LNCaP clone FGC (cell line): ENCODE measurements at regions not wholly inside any gene's neighbourhood (a gene's known extent, or its start where the extent isn't known, plus 50 kb on each side); places are given as distances from the start of the nearest gene placed in this dataset.
A peak's percentile ranks its signal among the peaks of the same experiment; 100 is the strongest.
"Not testable (repeated sequence)": the region's sequence is repeated elsewhere in the genome, so short reads cannot be mapped to it uniquely, and the experiment has no call there.

Source experiments
- DNase-seq: peaks from one replicate; pipeline ENCODE4 v3.0.0-alpha.2; 2011; ENCODE audit warnings: low read depth
- H3K4me3 ChIP-seq: 2 replicates; pipeline ENCODE4 v1.5.1; 2011; ENCODE audit warnings: mild to moderate bottlenecking, low read depth, low read length, control low read depth
- TF ChIP-seq, protein P1 (sequence below): IDR thresholded peaks from 2 replicates; pipeline ENCODE4 v1.5.1; 2012; ENCODE audit warnings: mild to moderate bottlenecking; ENCODE audit not compliant: control insufficient read depth, insufficient read depth; ENCODE audit errors: extremely low read depth

DNA sequence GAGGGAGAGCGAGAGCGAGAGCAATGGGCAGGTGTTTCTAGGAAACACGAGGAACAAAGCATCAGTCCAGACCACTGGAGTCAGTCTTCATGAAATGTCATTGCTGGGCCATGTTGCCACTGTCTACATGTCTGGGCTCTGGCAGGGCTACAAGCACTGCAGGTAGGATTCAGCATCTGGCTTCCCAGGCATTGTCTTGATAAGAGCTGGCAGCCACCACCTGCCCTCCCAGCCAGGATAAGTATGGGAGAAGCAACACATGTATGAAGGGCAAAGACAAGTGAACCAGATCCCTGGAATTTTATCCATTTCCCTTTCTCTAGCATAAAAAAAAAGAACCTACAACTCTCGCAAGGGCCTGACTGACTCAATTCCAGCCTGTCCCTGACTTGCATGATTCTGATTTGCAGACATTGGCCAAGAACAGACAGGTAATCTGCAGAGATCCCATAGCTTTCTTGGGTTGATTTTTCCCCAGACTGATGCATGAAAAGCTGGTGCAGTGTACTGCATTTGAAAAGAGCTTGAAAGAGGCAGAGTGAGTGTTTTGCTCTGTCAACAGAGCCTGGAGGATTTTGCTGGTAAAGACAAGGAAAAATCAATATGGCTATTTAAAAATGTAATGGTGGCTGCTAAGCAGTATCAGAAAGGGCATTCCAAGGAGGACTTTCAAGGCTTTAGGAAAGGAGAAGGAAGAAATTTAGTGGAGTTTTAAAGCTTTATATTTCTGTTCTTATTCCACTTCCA lies 157.2 kb upstream of the MYRIP start:
- TF ChIP-seq, protein P1, sequence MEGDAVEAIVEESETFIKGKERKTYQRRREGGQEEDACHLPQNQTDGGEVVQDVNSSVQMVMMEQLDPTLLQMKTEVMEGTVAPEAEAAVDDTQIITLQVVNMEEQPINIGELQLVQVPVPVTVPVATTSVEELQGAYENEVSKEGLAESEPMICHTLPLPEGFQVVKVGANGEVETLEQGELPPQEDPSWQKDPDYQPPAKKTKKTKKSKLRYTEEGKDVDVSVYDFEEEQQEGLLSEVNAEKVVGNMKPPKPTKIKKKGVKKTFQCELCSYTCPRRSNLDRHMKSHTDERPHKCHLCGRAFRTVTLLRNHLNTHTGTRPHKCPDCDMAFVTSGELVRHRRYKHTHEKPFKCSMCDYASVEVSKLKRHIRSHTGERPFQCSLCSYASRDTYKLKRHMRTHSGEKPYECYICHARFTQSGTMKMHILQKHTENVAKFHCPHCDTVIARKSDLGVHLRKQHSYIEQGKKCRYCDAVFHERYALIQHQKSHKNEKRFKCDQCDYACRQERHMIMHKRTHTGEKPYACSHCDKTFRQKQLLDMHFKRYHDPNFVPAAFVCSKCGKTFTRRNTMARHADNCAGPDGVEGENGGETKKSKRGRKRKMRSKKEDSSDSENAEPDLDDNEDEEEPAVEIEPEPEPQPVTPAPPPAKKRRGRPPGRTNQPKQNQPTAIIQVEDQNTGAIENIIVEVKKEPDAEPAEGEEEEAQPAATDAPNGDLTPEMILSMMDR = no peak
- no peak for DNase-seq
- H3K4me3 ChIP-seq = no peak overlapping the region

DNA sequence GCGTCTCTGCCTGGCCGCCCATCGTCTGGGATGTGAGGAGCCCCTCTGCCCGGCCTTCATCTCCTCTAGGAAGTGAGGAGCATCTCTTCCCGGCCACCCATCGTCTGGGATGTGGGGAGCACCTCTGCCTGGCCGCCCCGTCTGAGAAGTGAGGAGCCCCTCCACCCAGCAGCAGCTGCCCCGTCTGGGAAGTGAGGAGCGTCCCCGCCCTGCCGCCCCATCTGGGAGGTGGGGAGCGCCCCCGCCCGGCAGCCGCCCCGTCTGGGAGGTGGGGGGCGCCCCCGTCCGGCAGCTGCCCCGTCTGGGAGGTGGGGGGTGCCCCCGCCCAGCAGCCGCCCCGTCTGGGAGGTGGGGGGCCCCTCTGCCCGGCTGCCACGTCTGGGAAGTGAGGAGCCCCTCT lies 153.7 kb upstream of the MYRIP start:
- DNase-seq, H3K4me3 ChIP-seq: not testable (repeated sequence)

GRCh38 chr3:39657075-39657474 lies 152.3 kb upstream of the MYRIP start:
- no peak overlapping the region for H3K4me3 ChIP-seq
- TF ChIP-seq, protein P1 = no peak
- DNase-seq = no peak

DNA sequence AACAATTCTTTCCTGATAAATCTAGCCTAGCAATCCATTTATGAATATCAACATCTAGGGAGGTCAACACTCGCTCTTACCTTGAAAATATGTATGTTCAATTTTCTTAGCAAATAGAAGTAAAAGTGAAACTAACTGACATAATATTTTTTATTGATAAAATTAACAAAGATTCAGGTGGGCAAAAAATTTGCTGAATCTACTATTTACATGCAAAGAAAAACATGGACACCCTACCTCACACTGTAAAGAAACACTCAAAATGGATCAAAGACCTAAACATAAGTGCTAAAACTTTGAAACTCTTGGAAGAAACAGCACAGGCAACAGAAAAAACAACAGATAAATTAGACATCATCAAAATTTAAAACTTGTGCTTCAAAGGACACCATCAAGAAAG lies 151.6 kb upstream of the MYRIP start:
- H3K4me3 ChIP-seq = no peak overlapping the region
- DNase-seq = no peak
- TF ChIP-seq, protein P1 = no peak

DNA sequence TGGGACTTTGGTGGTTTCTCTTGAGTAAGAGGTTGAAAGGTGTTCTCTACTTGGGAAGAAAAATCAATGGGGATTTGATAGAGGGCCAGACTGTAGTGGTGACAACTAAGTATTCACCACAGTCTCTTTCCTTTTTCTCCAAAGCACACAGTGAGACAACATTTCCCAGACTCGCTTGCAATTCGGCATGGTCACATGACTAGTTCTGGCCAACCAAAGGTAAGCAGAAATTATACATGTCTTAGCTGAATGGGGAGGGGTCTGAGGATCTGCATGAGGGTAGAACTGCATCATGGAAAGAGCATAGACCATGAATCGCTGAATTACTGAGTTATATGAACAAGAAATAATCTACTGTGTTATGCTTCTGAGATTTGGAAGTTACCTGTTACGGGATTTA lies 144.5 kb upstream of the MYRIP start:
- no peak for DNase-seq
- TF ChIP-seq, protein P1 = no peak
- H3K4me3 ChIP-seq = no peak overlapping the region

DNA sequence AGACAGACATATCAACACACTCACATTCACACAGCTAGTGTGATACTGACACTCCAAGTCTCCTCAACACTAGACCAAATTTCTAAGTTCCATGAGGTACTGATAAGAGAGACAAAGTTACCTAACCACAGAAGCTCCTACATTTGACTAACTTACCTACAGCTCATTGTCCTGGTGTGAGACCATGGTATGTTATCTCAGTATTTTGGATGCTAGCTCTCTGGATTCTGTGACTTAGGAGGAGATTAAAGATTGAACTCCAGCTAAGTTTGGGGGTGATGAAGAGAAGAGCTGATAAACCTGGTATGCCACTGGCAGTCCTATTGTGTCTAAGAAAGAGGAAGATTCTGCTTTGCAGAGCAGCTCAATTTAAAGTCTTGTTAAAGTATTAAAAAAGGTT lies 144.0 kb upstream of the MYRIP start:
- DNase-seq = no peak
- TF ChIP-seq, protein P1 = no peak
- H3K4me3 ChIP-seq = no peak overlapping the region

GRCh38 chr3:39668420-39668819 lies 141.0 kb upstream of the MYRIP start:
- peak; percentile 28 for DNase-seq

More at GRCh38 chr3:39668420-39668819, 141.0 kb upstream of the MYRIP start:
- TF ChIP-seq, protein P1 = peak; percentile 81
- no peak overlapping the region for H3K4me3 ChIP-seq
